Right lobe of liver (tissue), 6 donors: ENCODE measurements at regions not wholly inside any gene's neighbourhood (a gene's known extent, or its start where the extent isn't known, plus 50 kb on each side); places are given as distances from the start of the nearest gene placed in this dataset.
"Not testable (repeated sequence)": the region's sequence is repeated elsewhere in the genome, so short reads cannot be mapped to it uniquely, and the experiment has no call there.

Source experiments
- ATAC-seq, 4 donors: fragments of 200-7000 bp; cut with Tn5 transposase; one replicate each; pipeline ENCODE4 v1.9.1; 2020; ENCODE audit warnings: mild to moderate bottlenecking in 4 of 4, moderate library complexity in 4 of 4
- DNase-seq, 3 donors: peaks; one replicate each; pipeline ENCODE4 v3.0.0-alpha.2; 2020
- H3K27ac ChIP-seq, 3 donors: fragments of 200-600 bp; one replicate each; pipeline ENCODE4 v1.8.0; 2022
- H3K27me3 ChIP-seq, 2 donors: fragments of 200-600 bp; one replicate each; pipeline ENCODE4 v1.8.0; 2022
- H3K36me3 ChIP-seq, 4 donors: fragments of 200-600 bp; sonication (generic) in 1 of 4; one replicate each; pipeline versions ENCODE4 v1.5.1 to v1.8.0; 2017 to 2022; ENCODE audit warnings: control low read depth in 1 of 4
- H3K4me1 ChIP-seq, 4 donors: fragments of 200-600 bp; sonication (generic) in 1 of 4; one replicate each; pipeline versions ENCODE4 v1.5.1 to v1.8.0; 2017 to 2022; ENCODE audit warnings: control low read depth in 1 of 4
- H3K4me3 ChIP-seq, 3 donors: fragments of 200-600 bp; one replicate each; pipeline ENCODE4 v1.8.0; 2022
- H3K9me3 ChIP-seq, 4 donors: fragments of 200-600 bp; sonication (generic) in 1 of 4; one replicate each; pipeline versions ENCODE4 v1.5.1 to v1.8.0; 2017 to 2022; ENCODE audit warnings: control low read depth in 1 of 4
- POLR2A ChIP-seq: fragments of 450-650 bp; IDR thresholded peaks from one replicate; pipeline ENCODE4 v1.6.1; 2017; ENCODE audit warnings: antibody characterized with exemption, mild to moderate bottlenecking
- WGBS: methylation state at CpG from one replicate; pipeline ENCODE4 v1.1.6; 2018; ENCODE audit warnings: low coverage, low lambda C conversion rate; ENCODE audit not compliant: insufficient coverage; ENCODE audit errors: missing lambda C conversion rate; 5-methylcytosine and 5-hydroxymethylcytosine counted together
- intact Hi-C, 2 donors: fragments of 100-400 bp; cut with DNase I; formaldehyde crosslinking; loops; one replicate each; pipeline versions ENCODE4 v1.11.2 to v1.14.1; 2022
- TF ChIP-seq, protein P1 (sequence below), 4 donors: fragments of 200-600 bp in 3 of 4; fragments of 450-650 bp in 1 of 4; IDR thresholded peaks; one replicate each; pipeline versions ENCODE4 v1.5.1 to v1.8.0; 2016 to 2022; ENCODE audit warnings: antibody characterized with exemption in 4 of 4, mild to moderate bottlenecking in 2 of 4
- donor health status: DM: no; HTN: yes; CAD: no.
- donor health status: DM: no; HTN: no; CAD: no.
- donor health status: DM: no; HTN: no; CAD: no.
- donor health status: DM: no; HTN: yes; CAD: no.
- donor health status: DM: no; HTN: yes; CAD: no.

DNA sequence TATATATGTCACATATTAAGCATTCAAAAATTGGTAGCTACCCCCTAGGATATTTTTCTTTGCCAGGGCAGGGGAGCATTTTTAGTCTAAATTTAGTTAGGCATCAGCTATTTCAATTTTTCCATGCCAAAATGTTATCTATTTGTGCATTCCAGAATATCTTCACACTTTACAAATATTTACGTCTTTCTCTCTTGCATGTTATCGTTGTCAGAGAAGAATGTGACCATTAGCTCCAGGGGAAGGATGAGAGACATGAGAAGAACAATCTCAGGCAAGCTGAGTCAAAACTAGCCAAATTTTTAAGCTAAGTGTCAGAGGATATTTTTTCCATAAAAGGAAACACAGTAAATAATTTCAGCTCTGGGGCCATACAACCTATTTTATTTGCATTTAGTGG is 885.0 kb upstream of the EPHA5 start:
- ATAC-seq (no peak), DNase-seq (no peak)
- Histone ChIP-seq H3K9me3 (no peaks in the 10 kb centered on the region), H3K4me3 (no peak overlapping the region), H3K27ac (no peak overlapping the region), H3K4me1 (no peaks in the 10 kb centered on the region), H3K36me3 (no peaks in the 10 kb centered on the region), H3K27me3 (no peaks in the 10 kb centered on the region)
- TF ChIP-seq, protein P1, sequence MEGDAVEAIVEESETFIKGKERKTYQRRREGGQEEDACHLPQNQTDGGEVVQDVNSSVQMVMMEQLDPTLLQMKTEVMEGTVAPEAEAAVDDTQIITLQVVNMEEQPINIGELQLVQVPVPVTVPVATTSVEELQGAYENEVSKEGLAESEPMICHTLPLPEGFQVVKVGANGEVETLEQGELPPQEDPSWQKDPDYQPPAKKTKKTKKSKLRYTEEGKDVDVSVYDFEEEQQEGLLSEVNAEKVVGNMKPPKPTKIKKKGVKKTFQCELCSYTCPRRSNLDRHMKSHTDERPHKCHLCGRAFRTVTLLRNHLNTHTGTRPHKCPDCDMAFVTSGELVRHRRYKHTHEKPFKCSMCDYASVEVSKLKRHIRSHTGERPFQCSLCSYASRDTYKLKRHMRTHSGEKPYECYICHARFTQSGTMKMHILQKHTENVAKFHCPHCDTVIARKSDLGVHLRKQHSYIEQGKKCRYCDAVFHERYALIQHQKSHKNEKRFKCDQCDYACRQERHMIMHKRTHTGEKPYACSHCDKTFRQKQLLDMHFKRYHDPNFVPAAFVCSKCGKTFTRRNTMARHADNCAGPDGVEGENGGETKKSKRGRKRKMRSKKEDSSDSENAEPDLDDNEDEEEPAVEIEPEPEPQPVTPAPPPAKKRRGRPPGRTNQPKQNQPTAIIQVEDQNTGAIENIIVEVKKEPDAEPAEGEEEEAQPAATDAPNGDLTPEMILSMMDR (IDR thresholded peaks at IDR 0.05) = no peak
- no peak for TF ChIP-seq POLR2A
- intact Hi-C loops = no loop called here
- whole genome bisulfite sequencing = 9% methylated on average over 2 of the region's 2 CpGs

DNA sequence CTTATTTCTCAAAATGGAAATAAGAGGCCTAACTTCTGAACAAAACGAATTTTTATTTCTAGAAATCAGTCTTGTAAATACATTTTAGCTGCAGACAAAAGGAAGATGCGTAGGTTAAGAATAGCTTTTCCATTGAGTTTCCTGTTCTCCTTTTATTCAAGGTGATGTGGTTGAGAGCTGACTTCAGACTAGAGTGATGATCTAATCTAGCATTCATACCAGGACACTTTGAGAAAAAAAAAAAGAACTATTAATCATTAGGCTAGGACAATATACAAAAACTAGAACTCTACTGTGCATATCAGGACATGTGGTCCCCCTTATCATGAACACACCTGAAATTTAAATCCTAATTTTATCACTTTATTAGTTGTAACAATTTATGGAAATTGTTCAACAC is 884.5 kb upstream of the EPHA5 start:
- Histone ChIP-seq H3K27ac (no peak overlapping the region), H3K4me3 (no peak overlapping the region), H3K4me1 (no peaks in the 10 kb centered on the region), H3K9me3 (no peaks in the 10 kb centered on the region), H3K36me3 (no peaks in the 10 kb centered on the region), H3K27me3 (no peaks in the 10 kb centered on the region)
- 37% methylated on average over 2 of the region's 2 CpGs for WGBS
- DNase-seq = no peak
- ATAC-seq = no peak
- intact Hi-C loops = no loop called here
- TF ChIP-seq, protein P1 (IDR thresholded peaks at IDR 0.05) = no peak
- no peak for TF ChIP-seq POLR2A

DNA sequence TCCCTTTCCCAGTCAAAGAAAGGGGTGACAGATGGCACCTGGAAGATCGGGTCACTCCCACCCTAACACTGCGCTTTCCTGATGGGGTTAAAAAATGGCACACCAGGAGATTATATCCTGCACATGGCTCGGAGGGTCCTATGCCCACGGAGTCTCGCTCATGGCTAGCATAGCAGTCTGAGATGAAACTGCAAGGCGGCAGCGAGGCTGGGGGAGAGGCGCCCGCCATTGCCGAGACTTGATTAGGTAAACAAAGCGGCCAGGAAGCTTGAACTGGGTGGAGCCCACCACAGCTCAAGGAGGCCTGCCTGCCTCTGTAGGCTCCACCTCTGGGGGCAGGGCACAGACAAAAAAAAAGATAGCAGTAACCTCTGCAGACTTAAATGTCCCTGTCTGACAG is 875.0 kb upstream of the EPHA5 start:
- ATAC-seq, intact Hi-C loops: not testable (repeated sequence)

DNA sequence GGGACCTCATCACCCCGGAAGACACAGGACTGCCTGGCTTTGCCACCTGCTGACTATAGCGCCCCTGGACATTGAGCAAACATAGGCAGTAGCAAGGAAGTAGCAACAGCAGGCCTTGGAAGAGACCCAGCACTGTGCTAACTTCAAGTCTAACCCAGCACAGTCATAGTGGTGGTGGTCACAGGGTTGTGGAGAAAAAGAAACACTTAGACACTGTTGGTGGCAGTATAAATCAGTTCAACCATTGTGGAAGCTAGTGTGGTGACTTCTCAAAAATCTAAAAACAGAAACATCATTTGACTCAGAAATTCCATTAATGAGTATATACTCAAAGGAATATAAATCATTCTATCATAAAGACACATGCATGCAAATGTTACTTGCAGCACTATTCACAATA is 874.0 kb upstream of the EPHA5 start:
- H3K36me3 ChIP-seq = no peaks in the 10 kb centered on the region
- WGBS = no CpG with 5 or more reads among the region's 2 CpGs
- ATAC-seq = no peak

More for the DNA sequence above, 875.0 kb upstream of the EPHA5 start:
- WGBS = no CpG with 5 or more reads among the region's 11 CpGs
- not testable (repeated sequence) for H3K27ac ChIP-seq, H3K36me3 ChIP-seq, H3K4me3 ChIP-seq, H3K27me3 ChIP-seq, H3K9me3 ChIP-seq, DNase-seq, H3K4me1 ChIP-seq

DNA sequence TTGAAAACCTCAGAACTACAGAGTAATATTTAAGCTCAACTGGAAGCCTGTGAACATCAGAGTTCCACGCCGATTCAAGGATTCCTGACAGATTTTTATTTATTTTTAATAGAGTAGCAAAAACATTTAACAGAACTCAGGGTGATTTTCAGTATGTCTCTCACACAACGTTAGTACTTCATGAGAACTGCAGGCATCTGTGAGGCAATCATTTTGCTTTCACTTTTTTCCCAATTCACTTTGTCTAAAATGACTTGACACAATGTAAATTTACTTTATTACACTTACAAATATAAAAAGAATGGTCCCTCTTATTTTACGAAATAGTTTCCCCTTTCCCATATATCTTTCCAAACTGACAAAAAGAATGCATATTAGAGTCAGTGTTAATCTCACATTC is 869.5 kb upstream of the EPHA5 start:
- Histone ChIP-seq H3K27me3 (no peaks in the 10 kb centered on the region), H3K4me1 (no peaks in the 10 kb centered on the region), H3K9me3 (no peaks in the 10 kb centered on the region), H3K27ac (no peak overlapping the region), H3K36me3 (no peaks in the 10 kb centered on the region), H3K4me3 (no peak overlapping the region)
- DNase-seq = no peak
- no peak for TF ChIP-seq POLR2A
- intact Hi-C loops = no loop called here
- no peak for ATAC-seq
- 48% methylated on average over 4 of the region's 4 CpGs for WGBS

More for the DNA sequence above, 874.0 kb upstream of the EPHA5 start:
- Histone ChIP-seq H3K27me3 (no peaks in the 10 kb centered on the region), H3K4me3 (no peak overlapping the region), H3K4me1 (no peaks in the 10 kb centered on the region), H3K9me3 (no peaks in the 10 kb centered on the region), H3K27ac (no peak overlapping the region)
- DNase-seq = no peak
- intact Hi-C loops = no loop called here
- TF ChIP-seq, protein P1 (IDR thresholded peaks at IDR 0.05) = no peak
- no peak for TF ChIP-seq POLR2A

DNA sequence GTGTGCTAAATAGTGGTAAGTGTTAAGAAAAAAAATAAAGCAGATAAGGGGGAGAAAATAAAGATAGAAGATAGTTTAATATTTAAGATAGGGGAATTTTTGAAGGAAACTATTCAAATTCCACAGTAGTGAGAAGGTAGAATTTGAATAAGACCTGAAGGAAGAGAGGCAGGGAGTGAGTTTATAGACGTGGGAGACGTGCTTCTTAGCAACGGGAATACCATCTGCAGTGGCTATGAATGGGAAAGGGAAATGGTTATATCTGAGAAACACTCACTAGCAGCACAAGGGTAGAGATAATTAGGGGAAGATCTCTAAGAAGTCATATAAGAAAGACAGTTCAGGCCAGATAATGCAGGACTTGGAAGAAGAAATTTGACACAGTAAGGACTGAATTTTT is 854.5 kb upstream of the EPHA5 start:
- no peaks in the 10 kb centered on the region for H3K9me3 ChIP-seq
- intact Hi-C loops = no loop called here
- H3K27ac ChIP-seq = no peak overlapping the region
- no peak for ATAC-seq
- TF ChIP-seq, protein P1 (IDR thresholded peaks at IDR 0.05) = no peak
- no peak for TF ChIP-seq POLR2A
- no peaks in the 10 kb centered on the region for H3K27me3 ChIP-seq
- no peaks in the 10 kb centered on the region for H3K36me3 ChIP-seq
- no peak overlapping the region for H3K4me3 ChIP-seq
- WGBS = 52% methylated on average over 3 of the region's 3 CpGs
- H3K4me1 ChIP-seq = no peaks in the 10 kb centered on the region
- DNase-seq = no peak
